Activated CD4-positive, alpha-beta memory T cell treated with anti-CD3 and anti-CD28 coated beads for 36 hours (primary cell): ENCODE measurements at regions not wholly inside any gene's neighbourhood (a gene's known extent, or its start where the extent isn't known, plus 50 kb on each side); places are given as distances from the start of the nearest gene placed in this dataset.
"Not testable (repeated sequence)": the region's sequence is repeated elsewhere in the genome, so short reads cannot be mapped to it uniquely, and the experiment has no call there.

ENCODE experiments used
- CTCF ChIA-PET: fragments of 350-600 bp; sonication (Branson Sonifier 250); formaldehyde crosslinking; loops from one replicate; lab custom pipeline; 2021; ENCODE audit warnings: antibody characterized with exemption, inconsistent platforms; lab: Charles Lee
- POLR2A ChIA-PET: fragments of 350-600 bp; sonication (Branson Sonifier 250); formaldehyde crosslinking; loops from one replicate; lab custom pipeline; 2021; ENCODE audit warnings: antibody characterized with exemption; lab: Charles Lee
- DNase-seq: peaks from one replicate; pipeline ENCODE4 v3.0.0-alpha.2; 2020
- H3K27ac Mint-ChIP-seq: one replicate; pipeline ENCODE4 v1.8.0; 2021; ENCODE audit warnings: mixed read lengths
- H3K27me3 Mint-ChIP-seq: one replicate; pipeline ENCODE4 v1.8.0; 2021; ENCODE audit warnings: mixed read lengths
- H3K36me3 Mint-ChIP-seq: one replicate; pipeline ENCODE4 v1.8.0; 2021; ENCODE audit warnings: mixed read lengths
- H3K4me1 Mint-ChIP-seq: one replicate; pipeline ENCODE4 v1.8.0; 2021; ENCODE audit warnings: low read depth, mixed read lengths
- H3K4me3 Mint-ChIP-seq: one replicate; pipeline ENCODE4 v1.8.0; 2021; ENCODE audit warnings: mild to moderate bottlenecking, mixed read lengths
- H3K9me3 Mint-ChIP-seq: one replicate; pipeline ENCODE4 v1.8.0; 2021; ENCODE audit warnings: mixed read lengths
- intact Hi-C: fragments of 100-400 bp; cut with micrococcal nuclease; formaldehyde crosslinking; loops from one replicate; pipeline ENCODE4 v1.15.1; 2023

DNA sequence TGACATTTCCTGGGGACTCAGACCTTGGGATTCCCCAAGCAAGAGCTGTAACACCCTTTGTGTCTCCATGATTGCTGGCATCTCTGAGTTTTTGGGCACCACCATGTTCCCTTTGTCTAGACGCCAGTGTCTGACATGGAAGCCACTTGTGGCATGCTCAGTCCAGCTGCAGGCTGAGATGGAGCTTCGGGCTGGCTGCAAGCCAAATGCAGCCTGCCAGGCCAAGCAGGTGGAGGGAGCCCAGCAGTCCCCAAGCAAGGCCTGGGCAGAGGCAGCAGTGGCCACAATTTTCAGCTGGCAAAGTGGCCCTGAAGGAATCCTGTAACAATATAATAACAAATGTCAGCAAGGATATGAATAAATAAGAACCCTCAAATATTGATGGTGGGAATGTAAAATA lies 86.2 kb upstream of the ABCB5 start:
- H3K36me3 Mint-ChIP-seq = no peaks in the 10 kb centered on the region
- CTCF ChIA-PET = no interaction called here
- intact Hi-C loops = no loop called here
- no peaks in the 10 kb centered on the region for H3K27me3 Mint-ChIP-seq
- no peaks in the 10 kb centered on the region for H3K4me1 Mint-ChIP-seq
- H3K9me3 Mint-ChIP-seq = peaks cover 8% of the 10 kb centered on the region
- no peak for DNase-seq
- POLR2A ChIA-PET = no interaction called here
- no peak overlapping the region for H3K27ac Mint-ChIP-seq
- H3K4me3 Mint-ChIP-seq = no peak overlapping the region

DNA sequence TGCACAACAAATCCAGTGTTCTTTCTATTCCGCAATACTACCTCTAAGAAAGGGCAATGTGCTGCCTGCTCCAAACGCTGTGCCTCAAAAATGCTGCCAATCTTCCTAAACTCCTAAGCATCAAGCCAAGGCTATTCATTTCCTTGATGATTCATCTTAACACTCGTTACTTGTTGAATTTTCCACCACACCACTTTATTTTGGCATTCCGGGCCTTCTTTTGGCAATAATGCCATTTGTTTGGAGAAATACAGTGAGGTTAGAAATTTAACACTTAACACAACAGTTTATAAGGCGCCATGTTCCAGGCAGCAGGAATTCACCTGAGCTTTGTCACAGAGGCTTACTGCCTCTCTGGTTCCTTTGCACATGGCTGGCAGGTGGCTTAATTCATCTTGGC lies 82.6 kb upstream of the ABCB5 start:
- POLR2A ChIA-PET = no interaction called here
- no peak overlapping the region for H3K4me3 Mint-ChIP-seq
- no peaks in the 10 kb centered on the region for H3K27me3 Mint-ChIP-seq
- CTCF ChIA-PET = no interaction called here
- intact Hi-C loops = no loop called here
- H3K27ac Mint-ChIP-seq = no peak overlapping the region
- no peaks in the 10 kb centered on the region for H3K4me1 Mint-ChIP-seq
- no peak for DNase-seq
- no peaks in the 10 kb centered on the region for H3K36me3 Mint-ChIP-seq
- peaks cover 7% of the 10 kb centered on the region for H3K9me3 Mint-ChIP-seq

DNA sequence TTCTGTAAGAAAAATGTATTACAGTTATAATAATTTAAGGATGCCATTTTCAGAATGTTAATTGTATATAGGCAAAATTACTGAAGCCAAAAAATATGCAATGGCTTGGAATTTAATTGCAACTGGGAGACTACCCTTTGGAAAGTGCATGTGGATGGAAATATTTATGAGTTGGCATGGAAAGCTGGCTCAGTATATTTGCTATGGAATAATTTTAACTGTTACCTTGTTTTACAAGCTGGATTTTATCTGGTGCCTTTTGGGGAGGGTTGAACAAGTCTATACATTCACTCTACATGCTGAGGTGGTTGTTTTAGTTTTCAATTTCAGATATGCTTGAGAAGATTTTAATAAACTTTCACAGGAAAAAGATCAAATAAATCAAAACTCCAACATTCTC lies 80.9 kb upstream of the ABCB5 start:
- intact Hi-C loops = no loop called here
- Mint-ChIP-seq H3K27me3 (no peaks in the 10 kb centered on the region), H3K9me3 (peaks cover 2% of the 10 kb centered on the region), H3K4me1 (no peaks in the 10 kb centered on the region), H3K4me3 (no peak overlapping the region), H3K27ac (no peak overlapping the region), H3K36me3 (no peaks in the 10 kb centered on the region)
- DNase-seq = no peak
- POLR2A ChIA-PET = no interaction called here
- CTCF ChIA-PET = no interaction called here

DNA sequence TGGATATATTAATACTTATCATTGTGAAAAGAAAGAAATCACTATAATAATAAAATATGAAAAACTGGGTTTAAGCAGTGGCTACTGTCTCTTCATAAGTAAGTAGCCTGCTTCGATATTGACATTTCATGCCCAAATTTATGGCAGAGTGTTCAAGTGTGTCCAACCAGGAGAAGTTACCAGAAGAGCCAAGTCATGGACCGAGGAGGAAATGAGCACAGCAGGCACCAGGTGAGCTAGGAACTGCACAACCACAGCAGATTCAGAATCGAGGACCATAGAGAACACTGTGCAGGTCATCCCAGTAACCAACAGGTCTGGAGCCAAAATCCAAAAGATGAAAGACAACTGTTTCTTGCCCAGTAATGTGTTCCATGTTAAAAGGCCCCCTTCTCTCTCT lies 79.9 kb upstream of the ABCB5 start:
- intact Hi-C loops = no loop called here
- peaks cover 2% of the 10 kb centered on the region for H3K9me3 Mint-ChIP-seq
- no peaks in the 10 kb centered on the region for H3K27me3 Mint-ChIP-seq
- H3K4me3 Mint-ChIP-seq = no peak overlapping the region
- H3K27ac Mint-ChIP-seq = no peak overlapping the region
- DNase-seq = no peak
- H3K36me3 Mint-ChIP-seq = no peaks in the 10 kb centered on the region
- CTCF ChIA-PET = no interaction called here
- no peaks in the 10 kb centered on the region for H3K4me1 Mint-ChIP-seq
- POLR2A ChIA-PET = no interaction called here

GRCh38 chr7:20539201-20539600 lies 76.3 kb upstream of the ABCB5 start:
- H3K4me3 Mint-ChIP-seq = no peak overlapping the region
- intact Hi-C loops = no loop called here
- H3K27me3 Mint-ChIP-seq = no peaks in the 10 kb centered on the region
- ChIA-PET CTCF (no interaction called here), POLR2A (no interaction called here)
- H3K36me3 Mint-ChIP-seq = no peaks in the 10 kb centered on the region
- peaks cover 2% of the 10 kb centered on the region for H3K9me3 Mint-ChIP-seq
- DNase-seq = no peak
- H3K27ac Mint-ChIP-seq = no peak overlapping the region
- peaks cover 4% of the 10 kb centered on the region for H3K4me1 Mint-ChIP-seq

DNA sequence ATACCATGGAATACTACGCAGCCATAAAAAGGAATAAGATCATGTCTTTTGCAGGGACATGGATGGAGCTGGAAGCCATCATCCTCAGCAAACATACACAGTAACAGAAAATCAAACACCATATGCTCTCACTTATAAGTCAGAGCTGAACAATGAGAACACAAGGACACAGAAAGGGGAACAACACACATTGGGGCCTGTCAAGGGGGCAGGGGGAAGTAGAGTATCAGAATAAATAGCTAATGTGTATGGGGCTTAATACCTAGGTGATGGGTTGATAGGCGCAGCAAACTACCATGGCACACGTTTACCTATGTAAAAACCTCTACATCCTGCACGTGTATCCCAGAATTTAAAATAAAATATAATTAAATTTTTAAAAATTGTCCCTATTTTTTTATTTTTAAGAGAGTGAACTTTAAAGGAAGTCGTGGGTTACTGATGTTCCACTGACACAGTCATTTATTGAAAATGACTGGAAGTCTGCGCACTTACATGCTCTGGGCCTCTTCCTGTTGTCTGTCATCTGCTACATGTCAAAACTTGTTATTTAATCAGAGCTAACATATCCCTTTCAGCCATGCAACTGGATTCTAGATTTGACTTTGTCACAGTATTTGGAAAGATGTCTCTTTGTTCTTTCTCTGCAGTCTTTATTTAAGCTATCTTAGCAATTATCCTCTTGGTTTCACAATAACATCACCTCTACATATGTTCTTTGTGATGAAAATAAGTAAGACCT lies 73.7 kb upstream of the ABCB5 start:
- ChIA-PET POLR2A (no interaction called here), CTCF (no interaction called here)
- no peak overlapping the region for H3K27ac Mint-ChIP-seq
- DNase-seq = no peak
- peaks cover 4% of the 10 kb centered on the region for H3K4me1 Mint-ChIP-seq
- intact Hi-C loops = no loop called here
- no peaks in the 10 kb centered on the region for H3K36me3 Mint-ChIP-seq
- no peak overlapping the region for H3K4me3 Mint-ChIP-seq
- peaks cover 2% of the 10 kb centered on the region for H3K9me3 Mint-ChIP-seq
- H3K27me3 Mint-ChIP-seq = no peaks in the 10 kb centered on the region

GRCh38 chr7:20542594-20542993 lies 72.9 kb upstream of the ABCB5 start:
- POLR2A ChIA-PET = no interaction called here
- Mint-ChIP-seq H3K4me3 (no peak overlapping the region), H3K9me3 (no peaks in the 10 kb centered on the region), H3K4me1 (peaks cover 4% of the 10 kb centered on the region), H3K36me3 (no peaks in the 10 kb centered on the region), H3K27ac (no peak overlapping the region), H3K27me3 (no peaks in the 10 kb centered on the region)
- CTCF ChIA-PET = no interaction called here
- intact Hi-C loops = no loop called here
- DNase-seq = no peak

- POLR2A ChIA-PET = no interaction called here
- CTCF ChIA-PET = no interaction called here
- H3K27me3 Mint-ChIP-seq = no peaks in the 10 kb centered on the region
- H3K4me1 Mint-ChIP-seq = peaks cover 4% of the 10 kb centered on the region
- H3K9me3 Mint-ChIP-seq = no peaks in the 10 kb centered on the region
- intact Hi-C loops = no loop called here
- no peaks in the 10 kb centered on the region for H3K36me3 Mint-ChIP-seq
- no peak overlapping the region for H3K4me3 Mint-ChIP-seq
- DNase-seq = no peak
- no peak overlapping the region for H3K27ac Mint-ChIP-seq
Measured at GRCh38 chr7:20543500-20543899, 72.0 kb upstream of the ABCB5 start.

DNA sequence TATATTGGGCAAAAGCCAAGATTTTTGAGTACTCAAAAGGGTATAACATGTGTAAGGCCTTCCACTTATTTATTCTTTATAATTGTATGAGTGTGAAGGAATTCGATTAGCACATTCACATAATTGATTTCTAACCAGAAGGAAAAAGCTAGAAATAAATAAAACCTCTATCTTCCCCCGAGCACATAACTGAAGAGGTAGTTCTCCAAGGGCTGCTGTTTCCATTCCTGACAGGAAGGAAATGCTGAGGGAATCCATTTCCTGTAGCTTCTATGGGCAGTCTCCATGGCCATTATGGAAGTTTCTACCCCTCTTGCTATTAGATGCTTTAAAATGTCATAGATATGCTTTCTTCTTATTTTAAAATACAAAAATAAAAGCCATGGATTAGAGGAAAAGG lies 70.5 kb upstream of the ABCB5 start:
- no peaks in the 10 kb centered on the region for H3K9me3 Mint-ChIP-seq
- POLR2A ChIA-PET = no interaction called here
- DNase-seq = no peak
- CTCF ChIA-PET = no interaction called here
- no peak overlapping the region for H3K27ac Mint-ChIP-seq
- intact Hi-C loops = no loop called here
- H3K27me3 Mint-ChIP-seq = no peaks in the 10 kb centered on the region
- H3K4me3 Mint-ChIP-seq = no peak overlapping the region
- H3K4me1 Mint-ChIP-seq = peaks cover 4% of the 10 kb centered on the region
- no peaks in the 10 kb centered on the region for H3K36me3 Mint-ChIP-seq

DNA sequence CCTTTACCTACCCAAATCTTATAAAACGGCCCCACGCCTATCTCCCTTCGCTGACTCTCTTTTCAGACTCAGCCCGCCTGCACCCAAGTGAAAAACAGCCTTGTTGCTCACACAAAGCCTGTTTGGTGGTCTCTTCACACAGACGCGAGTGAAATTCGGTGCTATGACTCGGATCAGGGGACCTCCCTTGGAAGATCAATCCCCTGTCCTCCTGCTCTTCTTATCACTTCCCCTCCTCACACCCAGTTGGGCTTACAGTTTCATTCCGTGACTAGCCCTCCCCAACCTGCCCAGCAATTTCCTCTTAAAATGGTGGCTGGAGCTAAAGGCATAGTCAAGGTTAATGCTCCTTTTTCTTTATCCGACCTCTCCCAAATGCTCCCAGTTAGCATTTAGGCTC lies 68.5 kb upstream of the ABCB5 start:
- H3K4me3 Mint-ChIP-seq, H3K27me3 Mint-ChIP-seq, H3K36me3 Mint-ChIP-seq, H3K27ac Mint-ChIP-seq, POLR2A ChIA-PET, H3K9me3 Mint-ChIP-seq, intact Hi-C loops, DNase-seq, CTCF ChIA-PET, H3K4me1 Mint-ChIP-seq: not testable (repeated sequence)

DNA sequence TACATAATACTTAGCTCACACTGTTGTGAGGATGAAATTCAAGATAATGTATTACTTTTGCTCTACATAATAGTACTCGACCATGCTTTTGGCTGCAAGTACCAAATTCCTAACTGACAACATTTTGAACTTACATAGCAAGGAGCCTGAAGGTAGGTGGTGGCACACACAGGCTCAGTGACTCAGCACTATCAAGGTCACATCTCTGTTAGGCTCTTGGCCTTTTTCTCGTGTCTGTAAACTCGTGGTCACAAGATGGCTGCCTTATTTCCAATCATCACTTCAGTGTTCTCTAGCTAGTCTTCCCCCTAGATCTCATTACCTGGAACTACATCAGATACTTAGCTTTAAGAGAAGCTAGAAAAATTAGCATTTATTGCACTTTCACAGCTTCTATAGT lies 61.4 kb upstream of the ABCB5 start:
- intact Hi-C loops = no loop called here
- peaks cover 1% of the 10 kb centered on the region for H3K27me3 Mint-ChIP-seq
- H3K4me1 Mint-ChIP-seq = no peaks in the 10 kb centered on the region
- ChIA-PET POLR2A (no interaction called here), CTCF (no interaction called here)
- H3K27ac Mint-ChIP-seq = no peak overlapping the region
- H3K36me3 Mint-ChIP-seq = no peaks in the 10 kb centered on the region
- no peaks in the 10 kb centered on the region for H3K9me3 Mint-ChIP-seq
- no peak for DNase-seq
- no peak overlapping the region for H3K4me3 Mint-ChIP-seq

- POLR2A ChIA-PET = no interaction called here
- no peaks in the 10 kb centered on the region for H3K36me3 Mint-ChIP-seq
- no peak overlapping the region for H3K4me3 Mint-ChIP-seq
- DNase-seq = no peak
- no peaks in the 10 kb centered on the region for H3K9me3 Mint-ChIP-seq
- H3K27ac Mint-ChIP-seq = no peak overlapping the region
- CTCF ChIA-PET = no interaction called here
- peaks cover 1% of the 10 kb centered on the region for H3K27me3 Mint-ChIP-seq
- intact Hi-C loops = no loop called here
- no peaks in the 10 kb centered on the region for H3K4me1 Mint-ChIP-seq
Measured at GRCh38 chr7:20556091-20556490, 59.4 kb upstream of the ABCB5 start.

- Mint-ChIP-seq H3K9me3 (no peaks in the 10 kb centered on the region), H3K27ac (no peak overlapping the region), H3K36me3 (no peaks in the 10 kb centered on the region), H3K4me3 (no peak overlapping the region), H3K27me3 (peaks cover 1% of the 10 kb centered on the region), H3K4me1 (no peaks in the 10 kb centered on the region)
- intact Hi-C loops = no loop called here
- POLR2A ChIA-PET = no interaction called here
- no peak for DNase-seq
- CTCF ChIA-PET = interaction anchor here (1.7 kb wide), 1 partner anchor 41 kb away, joined by 5 read pairs; no protein-coding TSS in a partner anchor
Measured at GRCh38 chr7:20557116-20557515, 58.4 kb upstream of the ABCB5 start.
